ENCODE measurements at regions not wholly inside any gene's neighbourhood (a gene's known extent, or its start where the extent isn't known, plus 50 kb on each side); places are given as distances from the start of the nearest gene placed in this dataset.
"Not testable (repeated sequence)": the region's sequence is repeated elsewhere in the genome, so short reads cannot be mapped to it uniquely, and the experiment has no call there.

- no peak overlapping the region for H3K4me3 ChIP-seq (ENCODE audit: low read depth, low read length)
- no peak for TF ChIP-seq CTCF (IDR thresholded peaks at IDR 0.05; ENCODE audit: low read depth, low read length)
- DNase-seq (ENCODE audit: low read depth, low spot score): no peak
- in situ Hi-C loops (cut with HindIII; ENCODE audit: low sequenced_read_pairs): no loop called here
Measured at GRCh38 chr6:68059261-68059660, 575.8 kb upstream of the ADGRB3 start.

- DNase-seq (ENCODE audit: low read depth, low spot score); H3K4me3 ChIP-seq (ENCODE audit: low read depth, low read length); in situ Hi-C loops (cut with HindIII; ENCODE audit: low sequenced_read_pairs): not testable (repeated sequence)
Measured at GRCh38 chr6:68056596-68056995, 578.5 kb upstream of the ADGRB3 start.

GRCh38 chr6:68054756-68055155 is 580.3 kb upstream of the ADGRB3 start:
- in situ Hi-C loops (cut with HindIII; ENCODE audit: low sequenced_read_pairs): no loop called here
- no peak for DNase-seq (ENCODE audit: low read depth, low spot score)
- no peak overlapping the region for H3K4me3 ChIP-seq (ENCODE audit: low read depth, low read length)

GRCh38 chr6:68053805-68054373 is 581.2 kb upstream of the ADGRB3 start:
- in situ Hi-C loops (cut with HindIII; ENCODE audit: low sequenced_read_pairs): no loop called here
- no peak for DNase-seq (ENCODE audit: low read depth, low spot score)
- TF ChIP-seq CTCF (IDR thresholded peaks at IDR 0.05; ENCODE audit: low read depth, low read length): no peak
- no peak overlapping the region for H3K4me3 ChIP-seq (ENCODE audit: low read depth, low read length)

More at GRCh38 chr6:68054756-68055155, 580.3 kb upstream of the ADGRB3 start:
- TF ChIP-seq CTCF (IDR thresholded peaks at IDR 0.05; ENCODE audit: low read depth, low read length): no peak

- in situ Hi-C loops (cut with HindIII; ENCODE audit: low sequenced_read_pairs): no loop called here
- H3K4me3 ChIP-seq (ENCODE audit: low read depth, low read length): no peak overlapping the region
- DNase-seq (ENCODE audit: low read depth, low spot score): no peak
- TF ChIP-seq CTCF (IDR thresholded peaks at IDR 0.05; ENCODE audit: low read depth, low read length): no peak
Measured at GRCh38 chr6:68052234-68052633, 582.8 kb upstream of the ADGRB3 start.

- TF ChIP-seq CTCF (IDR thresholded peaks at IDR 0.05; ENCODE audit: low read depth, low read length): no peak
- no peak overlapping the region for H3K4me3 ChIP-seq (ENCODE audit: low read depth, low read length)
- in situ Hi-C loops (cut with HindIII; ENCODE audit: low sequenced_read_pairs): no loop called here
- DNase-seq (ENCODE audit: low read depth, low spot score): no peak
Measured at GRCh38 chr6:68049562-68049961, 585.5 kb upstream of the ADGRB3 start.

- DNase-seq (ENCODE audit: low read depth, low spot score): no peak
- TF ChIP-seq CTCF (IDR thresholded peaks at IDR 0.05; ENCODE audit: low read depth, low read length): no peak
- in situ Hi-C loops (cut with HindIII; ENCODE audit: low sequenced_read_pairs): no loop called here
- no peak overlapping the region for H3K4me3 ChIP-seq (ENCODE audit: low read depth, low read length)
Measured at GRCh38 chr6:68046756-68047155, 588.3 kb upstream of the ADGRB3 start.

Measured in astrocyte of the spinal cord (primary cell).